Activated naive CD4-positive, alpha-beta T cell treated with anti-CD3 and anti-CD28 coated beads for 36 hours (primary cell): ENCODE measurements at regions not wholly inside any gene's neighbourhood (a gene's known extent, or its start where the extent isn't known, plus 50 kb on each side); places are given as distances from the start of the nearest gene placed in this dataset.
"Not testable (repeated sequence)": the region's sequence is repeated elsewhere in the genome, so short reads cannot be mapped to it uniquely, and the experiment has no call there.

Experiments used
- CTCF ChIA-PET: fragments of 350-600 bp; sonication (Branson Sonifier 250); formaldehyde crosslinking; loops from one replicate; lab custom pipeline; 2021; ENCODE audit warnings: antibody characterized with exemption; lab: Charles Lee
- DNase-seq: peaks from one replicate; pipeline ENCODE4 v3.0.0-alpha.2; 2020
- H3K27ac Mint-ChIP-seq: one replicate; pipeline ENCODE4 v1.8.0; 2021; ENCODE audit warnings: mild to moderate bottlenecking, mixed read lengths
- H3K27me3 Mint-ChIP-seq: one replicate; pipeline ENCODE4 v1.8.0; 2021; ENCODE audit warnings: low read depth, mixed read lengths
- H3K36me3 Mint-ChIP-seq: one replicate; pipeline ENCODE4 v1.8.0; 2021; ENCODE audit warnings: low read depth, mixed read lengths
- H3K4me1 Mint-ChIP-seq: one replicate; pipeline ENCODE4 v1.8.0; 2021; ENCODE audit warnings: low read depth, mixed read lengths
- H3K4me3 Mint-ChIP-seq: one replicate; pipeline ENCODE4 v1.8.0; 2021; ENCODE audit warnings: mild to moderate bottlenecking, moderate library complexity, mixed read lengths
- H3K9me3 Mint-ChIP-seq: one replicate; pipeline ENCODE4 v1.8.0; 2021; ENCODE audit warnings: mixed read lengths
- intact Hi-C: fragments of 100-400 bp; cut with micrococcal nuclease; formaldehyde crosslinking; loops from one replicate; pipeline ENCODE4 v1.15.1; 2023

DNA sequence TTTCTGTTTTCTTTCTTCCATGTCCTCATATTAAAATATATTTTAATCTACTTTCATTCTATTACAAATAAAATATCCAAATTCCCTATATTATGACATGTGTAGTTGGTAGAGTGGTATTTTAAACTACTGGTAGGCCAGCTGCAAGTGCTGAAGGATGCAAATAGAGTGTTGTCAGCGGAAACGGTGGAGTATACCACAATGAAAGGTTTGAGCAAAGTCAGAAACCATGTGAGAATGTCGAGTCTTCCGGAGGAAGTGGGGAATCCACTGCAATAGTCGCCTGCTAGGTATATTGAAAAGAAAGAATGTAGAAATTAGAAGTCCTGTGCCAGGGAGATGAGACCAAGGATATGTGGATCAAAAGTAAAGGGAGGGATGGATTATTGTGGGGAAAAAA, 373.9 kb downstream of the DSEL start:
- Mint-ChIP-seq H3K36me3 (no peaks in the 10 kb centered on the region), H3K9me3 (no peaks in the 10 kb centered on the region), H3K27ac (no peak overlapping the region), H3K4me1 (no peaks in the 10 kb centered on the region), H3K4me3 (no peak overlapping the region), H3K27me3 (no peaks in the 10 kb centered on the region)
- intact Hi-C loops: no loop called here
- CTCF ChIA-PET: no interaction called here
- no peak for DNase-seq

DNA sequence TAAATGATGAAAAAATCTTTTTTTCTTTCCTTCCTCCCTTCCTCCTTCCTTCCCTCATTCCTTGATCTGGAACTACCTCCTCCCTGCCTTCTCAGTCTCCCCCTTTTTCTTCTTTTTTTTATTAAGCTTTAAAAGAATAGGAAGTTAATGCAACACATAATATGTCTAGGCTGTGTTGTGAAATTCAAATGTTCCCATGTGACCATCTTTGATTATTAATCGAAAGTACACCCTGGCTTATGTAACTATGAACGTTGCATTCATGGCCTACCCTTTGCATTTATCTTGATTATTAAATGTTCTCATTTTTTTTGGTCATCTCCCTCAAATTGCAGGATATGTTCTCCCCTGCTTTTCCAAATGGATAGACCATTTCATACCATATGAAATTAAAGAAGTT, 376.0 kb downstream of the DSEL start:
- Mint-ChIP-seq H3K27me3 (no peaks in the 10 kb centered on the region), H3K36me3 (no peaks in the 10 kb centered on the region), H3K4me1 (no peaks in the 10 kb centered on the region), H3K27ac (no peak overlapping the region), H3K9me3 (no peaks in the 10 kb centered on the region), H3K4me3 (no peak overlapping the region)
- CTCF ChIA-PET: no interaction called here
- intact Hi-C loops: no loop called here
- no peak for DNase-seq

DNA sequence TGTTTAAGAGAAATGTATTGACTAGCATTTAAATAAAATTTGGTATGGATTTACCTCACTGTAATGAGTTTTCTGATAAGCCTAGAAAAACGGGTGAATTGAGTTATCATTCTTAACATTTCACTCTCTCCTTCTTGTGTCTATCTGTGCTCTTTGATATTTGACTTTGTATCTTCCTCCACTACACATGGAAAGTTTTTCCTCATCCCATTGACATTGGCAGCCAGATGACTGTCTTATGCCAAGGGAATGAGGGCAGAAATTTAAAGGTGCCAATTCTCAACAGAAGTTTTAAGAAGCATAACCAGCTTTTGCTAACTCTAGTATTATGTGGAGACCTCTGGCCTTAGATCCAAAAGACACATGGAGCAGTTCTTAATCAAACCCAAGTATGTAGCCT, 376.6 kb downstream of the DSEL start:
- H3K36me3 Mint-ChIP-seq: no peaks in the 10 kb centered on the region
- no peaks in the 10 kb centered on the region for H3K9me3 Mint-ChIP-seq
- intact Hi-C loops: no loop called here
- no peaks in the 10 kb centered on the region for H3K27me3 Mint-ChIP-seq
- H3K27ac Mint-ChIP-seq: no peak overlapping the region
- no peaks in the 10 kb centered on the region for H3K4me1 Mint-ChIP-seq
- CTCF ChIA-PET: no interaction called here
- DNase-seq: no peak
- no peak overlapping the region for H3K4me3 Mint-ChIP-seq

DNA sequence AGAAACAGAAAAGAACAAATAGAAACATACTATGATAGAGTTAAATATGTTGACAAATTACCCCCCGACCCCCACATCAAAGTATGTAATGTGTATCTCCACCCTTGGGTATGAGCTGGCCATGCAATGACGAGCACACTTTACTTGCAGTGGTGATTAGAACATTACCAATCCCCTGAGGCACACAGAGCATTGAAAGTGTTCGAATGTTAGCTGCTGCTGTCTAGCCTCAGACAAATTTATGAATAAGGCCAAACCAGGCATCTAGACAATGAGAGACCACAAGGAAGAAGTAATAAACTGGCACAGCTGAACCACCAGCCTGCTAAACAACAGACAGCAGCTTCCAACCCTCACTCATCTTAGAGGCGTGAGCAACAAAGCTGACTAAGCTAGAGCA, 380.5 kb downstream of the DSEL start:
- Mint-ChIP-seq H3K36me3 (no peaks in the 10 kb centered on the region), H3K4me1 (no peaks in the 10 kb centered on the region), H3K27me3 (peaks cover 2% of the 10 kb centered on the region), H3K4me3 (no peak overlapping the region), H3K9me3 (no peaks in the 10 kb centered on the region), H3K27ac (no peak overlapping the region)
- intact Hi-C loops: no loop called here
- no peak for DNase-seq
- CTCF ChIA-PET: interaction anchor here (1.3 to 1.4 kb wide), 2 partner anchors 9 to 29 kb away, joined by 3 to 4 read pairs; no protein-coding TSS in a partner anchor

DNA sequence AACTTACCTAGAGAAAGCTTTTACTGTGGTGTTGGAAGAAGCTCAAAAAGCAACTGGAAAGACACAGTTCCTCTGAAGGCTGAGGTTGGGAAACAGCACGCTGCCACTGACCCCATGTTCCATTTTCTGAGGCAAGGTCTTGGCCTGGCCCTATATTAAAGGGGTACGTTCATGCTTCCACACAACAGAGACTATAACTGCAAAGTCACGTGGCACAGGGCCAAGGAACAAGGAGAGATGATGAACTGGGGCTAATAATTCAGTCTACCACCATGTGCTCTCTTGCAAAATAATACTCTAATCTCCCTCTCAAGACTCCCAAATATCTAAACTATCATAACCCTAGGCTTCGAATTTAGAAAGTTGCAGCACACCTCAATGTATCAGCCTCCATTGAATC, 381.6 kb downstream of the DSEL start:
- H3K36me3 Mint-ChIP-seq: no peaks in the 10 kb centered on the region
- no peaks in the 10 kb centered on the region for H3K4me1 Mint-ChIP-seq
- no peak overlapping the region for H3K27ac Mint-ChIP-seq
- H3K27me3 Mint-ChIP-seq: peaks cover 2% of the 10 kb centered on the region
- CTCF ChIA-PET: interaction anchor here (1.0 to 1.3 kb wide), 2 partner anchors 28 to 66 kb away, joined by 3 read pairs; no protein-coding TSS in a partner anchor
- H3K9me3 Mint-ChIP-seq: no peaks in the 10 kb centered on the region
- intact Hi-C loops: no loop called here
- no peak overlapping the region for H3K4me3 Mint-ChIP-seq
- no peak for DNase-seq

DNA sequence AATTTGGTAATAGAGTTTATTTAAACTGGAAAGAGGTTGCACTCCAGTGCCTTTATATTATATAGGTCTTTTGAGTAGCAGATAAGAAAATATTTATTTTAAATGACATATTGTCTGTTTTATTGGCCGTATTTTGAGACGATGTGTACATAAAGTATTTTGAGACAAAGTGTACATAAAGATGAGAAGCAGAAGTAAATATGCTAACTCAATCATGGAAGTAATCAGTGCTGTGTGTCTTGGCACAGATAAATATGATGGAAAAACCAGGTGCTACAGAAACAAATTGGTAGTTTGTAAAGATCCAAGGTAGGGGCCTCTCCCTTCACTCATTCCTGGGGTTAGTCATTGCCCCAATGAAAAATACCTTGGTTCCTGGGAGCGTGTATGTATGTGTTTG, 382.9 kb downstream of the DSEL start:
- Mint-ChIP-seq H3K4me3 (no peak overlapping the region), H3K9me3 (no peaks in the 10 kb centered on the region), H3K27ac (no peak overlapping the region), H3K36me3 (no peaks in the 10 kb centered on the region), H3K4me1 (no peaks in the 10 kb centered on the region), H3K27me3 (peaks cover 4% of the 10 kb centered on the region)
- DNase-seq: no peak
- intact Hi-C loops: no loop called here
- CTCF ChIA-PET: no interaction called here

DNA sequence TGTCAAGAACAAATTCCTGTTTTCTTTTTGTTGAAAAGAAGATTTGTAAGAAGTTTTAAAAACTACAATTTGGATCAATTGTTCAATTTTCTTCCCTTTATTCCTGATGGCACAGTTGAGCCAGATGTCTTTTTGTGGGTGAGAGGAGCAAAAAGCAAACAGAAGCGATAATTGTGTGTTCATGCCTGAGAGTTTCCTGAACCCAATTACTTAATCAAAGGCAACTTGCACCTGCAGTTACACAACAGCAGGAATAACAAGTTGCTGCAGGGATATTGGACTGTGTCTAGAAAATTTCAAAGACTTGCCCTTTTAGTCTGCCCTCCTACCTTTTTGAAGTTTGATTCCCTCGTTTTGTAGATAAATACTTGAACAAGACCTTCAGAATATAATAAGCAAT, 383.6 kb downstream of the DSEL start:
- intact Hi-C loops: no loop called here
- no peak for DNase-seq
- H3K4me3 Mint-ChIP-seq: no peak overlapping the region
- H3K36me3 Mint-ChIP-seq: no peaks in the 10 kb centered on the region
- no peak overlapping the region for H3K27ac Mint-ChIP-seq
- H3K9me3 Mint-ChIP-seq: no peaks in the 10 kb centered on the region
- CTCF ChIA-PET: no interaction called here
- no peaks in the 10 kb centered on the region for H3K4me1 Mint-ChIP-seq
- H3K27me3 Mint-ChIP-seq: peaks cover 4% of the 10 kb centered on the region

DNA sequence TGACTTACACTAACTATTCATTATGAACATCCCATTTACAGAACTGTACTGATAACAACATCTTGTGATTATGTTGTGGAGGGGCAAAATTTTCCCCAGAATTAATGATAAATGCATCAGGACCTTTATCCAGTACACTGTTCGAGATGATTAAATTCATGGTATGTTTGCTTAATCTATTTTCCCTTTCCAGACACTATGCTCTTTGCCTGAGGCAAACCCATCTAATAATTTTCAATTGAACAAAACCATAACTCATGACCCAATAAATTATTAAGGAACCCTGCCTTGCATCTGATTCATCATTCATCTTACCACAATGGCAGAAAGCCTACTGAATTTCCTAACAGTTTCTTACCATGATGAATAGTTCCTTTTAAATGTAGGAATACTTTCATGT, 385.0 kb downstream of the DSEL start:
- no peak overlapping the region for H3K27ac Mint-ChIP-seq
- no peak overlapping the region for H3K4me3 Mint-ChIP-seq
- intact Hi-C loops: no loop called here
- H3K36me3 Mint-ChIP-seq: no peaks in the 10 kb centered on the region
- no peak for DNase-seq
- CTCF ChIA-PET: no interaction called here
- peaks cover 4% of the 10 kb centered on the region for H3K27me3 Mint-ChIP-seq
- H3K4me1 Mint-ChIP-seq: no peaks in the 10 kb centered on the region
- H3K9me3 Mint-ChIP-seq: no peaks in the 10 kb centered on the region

DNA sequence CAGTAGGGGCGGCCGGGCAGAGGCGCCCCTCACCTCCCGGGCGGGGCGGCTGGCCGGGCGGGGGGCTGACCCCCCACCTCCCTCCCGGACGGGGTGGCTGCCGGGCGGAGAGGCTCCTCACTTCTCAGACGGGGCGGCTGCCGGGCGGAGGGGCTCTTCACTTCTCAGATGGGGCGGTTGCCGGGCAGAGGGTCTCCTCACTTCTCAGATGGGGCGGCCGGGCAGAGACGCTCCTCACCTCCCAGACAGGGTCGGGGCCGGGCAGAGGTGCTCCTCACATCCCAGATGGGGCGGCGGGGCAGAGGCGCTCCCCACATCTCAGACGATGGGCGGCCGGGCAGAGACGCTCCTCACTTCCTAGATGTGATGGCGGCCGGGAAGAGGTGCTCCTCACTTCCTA, 389.8 kb downstream of the DSEL start:
- CTCF ChIA-PET, H3K9me3 Mint-ChIP-seq, H3K4me3 Mint-ChIP-seq, H3K4me1 Mint-ChIP-seq, H3K27ac Mint-ChIP-seq, intact Hi-C loops, H3K36me3 Mint-ChIP-seq, DNase-seq, H3K27me3 Mint-ChIP-seq: not testable (repeated sequence)

DNA sequence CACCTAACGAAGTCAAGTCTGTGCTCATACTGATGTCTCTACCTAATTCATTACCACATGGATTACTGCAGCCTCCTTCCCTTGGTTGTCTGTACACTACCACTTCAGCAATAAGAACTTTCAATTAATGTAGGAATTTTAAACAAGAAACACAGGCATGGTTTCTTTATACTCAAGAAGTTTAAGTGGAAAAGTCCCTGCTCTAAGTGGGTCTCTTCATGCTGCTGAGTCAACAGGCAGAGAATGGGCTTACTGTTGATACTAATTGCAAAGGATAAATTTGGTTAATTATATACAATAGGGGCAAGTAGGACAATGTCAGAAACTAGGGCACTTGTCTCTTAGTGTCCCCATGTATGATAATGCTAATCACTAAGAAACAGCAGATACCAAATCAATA, 392.6 kb downstream of the DSEL start:
- Mint-ChIP-seq H3K4me3 (no peak overlapping the region), H3K36me3 (no peaks in the 10 kb centered on the region)

DNA sequence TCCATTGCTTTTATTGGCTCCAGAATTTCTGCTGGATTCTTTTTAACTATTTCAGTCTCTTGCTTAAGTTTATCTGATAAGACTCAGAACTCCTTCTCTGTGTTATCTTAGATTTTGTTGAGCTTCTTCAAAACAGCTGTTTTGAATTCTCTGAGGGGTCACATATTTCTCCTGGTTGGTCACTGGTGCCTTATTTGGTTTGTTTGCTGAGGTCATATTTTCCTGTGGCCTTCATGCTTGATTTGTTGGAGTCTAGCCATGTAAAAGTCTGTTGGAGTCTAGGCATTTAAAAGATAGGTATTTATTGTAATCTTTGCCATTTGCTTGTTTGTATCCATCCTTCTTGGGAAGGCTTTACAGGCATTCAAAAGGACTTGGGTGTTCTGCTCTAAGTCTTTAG, 398.7 kb downstream of the DSEL start:
- intact Hi-C loops: no loop called here
- CTCF ChIA-PET: no interaction called here
- H3K4me3 Mint-ChIP-seq: no peak overlapping the region
- H3K27ac Mint-ChIP-seq: no peak overlapping the region
- DNase-seq: no peak
- no peaks in the 10 kb centered on the region for H3K9me3 Mint-ChIP-seq
- no peaks in the 10 kb centered on the region for H3K27me3 Mint-ChIP-seq
- no peaks in the 10 kb centered on the region for H3K4me1 Mint-ChIP-seq
- H3K36me3 Mint-ChIP-seq: no peaks in the 10 kb centered on the region

More for the DNA sequence above, 392.6 kb downstream of the DSEL start:
- Mint-ChIP-seq H3K9me3 (no peaks in the 10 kb centered on the region), H3K4me1 (no peaks in the 10 kb centered on the region), H3K27me3 (no peaks in the 10 kb centered on the region), H3K27ac (no peak overlapping the region)
- intact Hi-C loops: no loop called here
- CTCF ChIA-PET: no interaction called here
- DNase-seq: no peak

DNA sequence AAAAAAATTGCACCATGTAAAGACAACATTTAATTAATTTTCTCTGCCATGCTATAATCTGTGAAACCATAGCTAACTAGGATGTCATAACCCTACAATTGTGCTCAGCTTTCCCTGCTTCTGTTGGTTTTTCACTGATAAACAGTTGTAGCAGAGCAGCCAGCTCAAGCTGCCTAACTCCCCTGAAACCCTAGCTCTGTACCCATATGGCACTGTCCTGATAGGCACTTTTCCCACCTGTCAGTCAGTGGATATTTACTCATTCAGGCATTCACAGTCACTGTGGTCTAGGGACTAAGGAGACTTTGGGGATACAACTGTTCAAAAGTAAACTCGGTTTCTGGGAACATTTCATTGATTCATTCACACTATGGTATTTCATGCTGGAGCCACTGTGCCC, 407.0 kb downstream of the DSEL start:
- Mint-ChIP-seq H3K4me1 (no peaks in the 10 kb centered on the region), H3K27ac (no peak overlapping the region), H3K4me3 (no peak overlapping the region), H3K36me3 (no peaks in the 10 kb centered on the region), H3K27me3 (no peaks in the 10 kb centered on the region), H3K9me3 (no peaks in the 10 kb centered on the region)
- intact Hi-C loops: no loop called here
- CTCF ChIA-PET: no interaction called here
- DNase-seq: no peak

DNA sequence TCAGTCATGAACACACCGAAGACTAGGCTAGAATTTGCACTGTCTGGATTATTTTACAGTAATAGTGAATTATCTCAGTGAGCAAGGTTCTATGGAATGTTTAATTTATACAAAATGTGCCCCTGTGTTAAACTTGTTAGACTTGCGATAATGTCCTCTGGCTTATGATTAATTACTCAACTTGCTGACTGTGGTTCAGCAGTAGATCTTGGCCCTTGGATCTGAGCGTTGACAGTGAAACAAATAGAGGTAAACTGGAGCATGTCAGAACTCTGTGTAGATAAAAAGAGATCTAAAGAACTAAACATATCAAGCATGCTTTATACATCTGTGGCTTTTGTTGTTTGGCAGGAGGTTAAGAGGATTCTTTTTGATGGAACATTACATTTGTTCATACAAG, 407.6 kb downstream of the DSEL start:
- Mint-ChIP-seq H3K9me3 (no peaks in the 10 kb centered on the region), H3K36me3 (no peaks in the 10 kb centered on the region), H3K27me3 (peaks cover 1% of the 10 kb centered on the region), H3K4me3 (no peak overlapping the region), H3K27ac (no peak overlapping the region), H3K4me1 (no peaks in the 10 kb centered on the region)
- DNase-seq: no peak
- CTCF ChIA-PET: no interaction called here
- intact Hi-C loops: no loop called here
